GM23248 (cell line): ENCODE measurements at regions not wholly inside any gene's neighbourhood (a gene's known extent, or its start where the extent isn't known, plus 50 kb on each side); places are given as distances from the start of the nearest gene placed in this dataset.
"Not testable (repeated sequence)": the region's sequence is repeated elsewhere in the genome, so short reads cannot be mapped to it uniquely, and the experiment has no call there.

Experiments used
- DNase-seq: peaks from one replicate; pipeline ENCODE4 v3.0.0-alpha.2; 2015
- H2AFZ ChIP-seq: fragments of 200-600 bp; sonication (generic); 2 replicates; pipeline ENCODE4 v1.6.1; 2016; ENCODE audit warnings: antibody characterized with exemption
- H3F3A ChIP-seq: fragments of 200-600 bp; sonication (generic); 2 replicates; pipeline ENCODE4 v1.6.1; 2016; ENCODE audit warnings: mild to moderate bottlenecking, antibody characterized with exemption, mixed run types; ENCODE audit not compliant: insufficient read depth
- H3K27ac ChIP-seq: fragments of 200-600 bp; sonication (generic); 2 replicates; pipeline ENCODE4 v1.5.1; 2016; ENCODE audit warnings: mild to moderate bottlenecking
- H3K27me3 ChIP-seq: fragments of 200-600 bp; sonication (generic); replicated peaks from 2 replicates; pipeline ENCODE4 v1.6.1; 2016; ENCODE audit warnings: mild to moderate bottlenecking; ENCODE audit not compliant: insufficient read depth
- H3K36me3 ChIP-seq: fragments of 200-600 bp; sonication (generic); 2 replicates; pipeline ENCODE4 v1.6.1; 2016; ENCODE audit warnings: low read depth, mild to moderate bottlenecking
- H3K4me1 ChIP-seq: fragments of 200-600 bp; sonication (generic); 2 replicates; pipeline ENCODE4 v1.6.1; 2016; ENCODE audit warnings: mild to moderate bottlenecking; ENCODE audit not compliant: insufficient read depth
- H3K4me2 ChIP-seq: fragments of 200-600 bp; sonication (generic); one replicate; pipeline ENCODE4 v1.6.1; 2016; ENCODE audit warnings: mild to moderate bottlenecking; ENCODE audit not compliant: unreplicated experiment
- H3K4me3 ChIP-seq: fragments of 200-600 bp; sonication (generic); 2 replicates; pipeline ENCODE4 v1.5.1; 2016; ENCODE audit warnings: mild to moderate bottlenecking
- H3K79me2 ChIP-seq: fragments of 200-600 bp; sonication (generic); 2 replicates; pipeline ENCODE4 v1.6.1; 2016; ENCODE audit warnings: mild to moderate bottlenecking; ENCODE audit not compliant: insufficient read depth
- H3K9ac ChIP-seq: fragments of 200-600 bp; sonication (generic); 2 replicates; pipeline ENCODE4 v1.6.1; 2016; ENCODE audit warnings: mild to moderate bottlenecking
- H3K9me2 ChIP-seq: fragments of 200-600 bp; sonication (generic); 2 replicates; pipeline ENCODE4 v1.6.1; 2016; ENCODE audit warnings: mixed run types, mild to moderate bottlenecking, moderate library complexity; ENCODE audit not compliant: insufficient read depth
- H3K9me3 ChIP-seq: fragments of 200-600 bp; sonication (generic); one replicate; pipeline ENCODE4 v1.6.1; 2017; ENCODE audit warnings: low read depth
- H4K20me1 ChIP-seq: fragments of 200-600 bp; sonication (generic); 2 replicates; pipeline ENCODE4 v1.6.0; 2016; ENCODE audit not compliant: insufficient read depth
- EZH2 ChIP-seq: fragments of 200-600 bp; sonication (generic); IDR thresholded peaks from 2 replicates; pipeline ENCODE4 v1.6.1; 2018; ENCODE audit warnings: antibody characterized with exemption, mild to moderate bottlenecking; ENCODE audit not compliant: insufficient read depth, poor library complexity, severe bottlenecking
- EZH2phosphoT487 ChIP-seq: fragments of 200-600 bp; sonication (generic); IDR thresholded peaks from 2 replicates; pipeline ENCODE4 v1.6.1; 2018; ENCODE audit warnings: antibody characterized with exemption, moderate library complexity, mild to moderate bottlenecking, low read depth; ENCODE audit not compliant: insufficient read depth
- WGBS, 2 experiments: methylation state at CpG; one replicate each; pipeline ENCODE4 v1.1.6; 2015 to 2017; ENCODE audit warnings: low lambda C conversion rate in 2 of 2, low coverage in 1 of 2; ENCODE audit errors: missing lambda C conversion rate in 2 of 2; 5-methylcytosine and 5-hydroxymethylcytosine counted together
- in situ Hi-C: fragments of 300-500 bp; cut with MboI; formaldehyde crosslinking; loops from 2 replicates; pipeline ENCODE4 v1.15.0; 2020

DNA sequence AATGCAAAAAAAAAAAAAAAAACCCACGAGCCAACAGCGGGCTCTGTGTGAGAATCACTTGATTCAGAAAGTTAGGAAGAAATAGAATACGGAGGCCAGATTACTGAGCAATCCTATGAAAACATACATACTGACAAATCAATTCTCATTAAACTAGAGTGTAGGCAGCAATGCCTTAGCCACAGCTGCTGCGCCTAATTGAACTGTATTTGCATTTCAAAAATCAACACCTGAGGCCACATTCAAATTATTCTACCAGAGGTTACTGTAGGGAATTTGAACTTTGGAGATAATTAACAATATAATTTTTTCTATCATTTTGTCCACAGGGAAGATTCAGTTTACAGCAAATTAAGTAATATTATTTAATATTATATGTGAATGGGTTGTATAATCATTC, 138.4 kb upstream of the PLD5 start:
- no peaks in the 10 kb centered on the region for H3K79me2 ChIP-seq
- no peak overlapping the region for H3K4me3 ChIP-seq
- H3K4me2 ChIP-seq: no peak overlapping the region
- DNase-seq: no peak
- H3K4me1 ChIP-seq: no peaks in the 10 kb centered on the region
- no peak overlapping the region for H2AFZ ChIP-seq
- H4K20me1 ChIP-seq: no peaks in the 10 kb centered on the region
- H3K36me3 ChIP-seq: no peaks in the 10 kb centered on the region
- H3K9me2 ChIP-seq: no peaks in the 10 kb centered on the region
- H3K9ac ChIP-seq: no peak overlapping the region
- no peak overlapping the region for H3K27ac ChIP-seq
- in situ Hi-C loops: no loop called here
- TF ChIP-seq EZH2 (no peak), EZH2phosphoT487 (no peak)
- H3K27me3 ChIP-seq: no peaks in the 10 kb centered on the region
- WGBS, 2 experiments: 47 to 48% methylated on average over 4 of the region's 4 CpGs
- H3F3A ChIP-seq: no peaks in the 10 kb centered on the region
- H3K9me3 ChIP-seq: no peaks in the 10 kb centered on the region

DNA sequence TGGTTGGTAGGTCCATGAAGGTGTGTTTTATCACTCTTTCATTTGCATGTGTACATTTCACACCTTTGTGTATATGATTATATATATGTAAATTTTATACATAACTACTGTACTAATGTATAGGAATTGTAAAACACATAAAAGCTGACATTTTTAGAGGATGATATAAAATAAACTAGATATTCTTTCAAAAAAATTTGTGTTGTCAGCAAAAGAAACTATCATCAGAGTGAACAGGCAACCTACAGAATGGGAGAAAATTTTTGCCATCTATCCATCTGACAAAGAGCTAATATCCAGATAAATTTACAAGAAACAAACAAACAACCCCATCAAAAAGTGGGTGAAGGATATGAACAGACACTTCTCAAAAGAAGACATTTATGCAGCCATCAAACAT, 129.3 kb upstream of the PLD5 start:
- H3F3A ChIP-seq, DNase-seq, H3K9me3 ChIP-seq, H3K79me2 ChIP-seq, H3K9ac ChIP-seq, H3K4me1 ChIP-seq, H3K4me3 ChIP-seq, H3K4me2 ChIP-seq, H2AFZ ChIP-seq, H3K27me3 ChIP-seq, in situ Hi-C loops, H3K27ac ChIP-seq, H3K36me3 ChIP-seq, H3K9me2 ChIP-seq, H4K20me1 ChIP-seq: not testable (repeated sequence)

DNA sequence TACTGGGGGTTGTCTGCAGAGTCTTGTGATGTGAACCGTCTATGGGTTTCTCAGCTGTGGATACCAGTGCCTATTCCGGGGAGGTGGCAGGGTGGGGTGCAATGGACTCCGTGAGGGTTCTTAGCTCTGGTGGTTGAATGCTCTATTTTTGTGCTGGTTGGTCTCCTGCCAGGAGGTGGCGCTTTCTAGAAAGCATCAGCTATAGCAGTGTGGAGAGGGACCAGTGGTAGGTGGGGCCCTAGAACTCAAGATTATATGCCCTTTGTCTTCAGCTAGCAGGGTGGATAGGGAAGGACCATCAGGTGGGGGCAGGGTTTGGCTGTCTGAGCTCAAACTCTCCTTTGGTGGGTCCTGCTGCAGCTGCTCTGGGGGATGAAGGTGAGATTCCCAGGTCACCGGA, 127.3 kb upstream of the PLD5 start:
- no peak overlapping the region for H3K9ac ChIP-seq
- DNase-seq: no peak
- WGBS, 2 experiments: 27% methylated on average over 5 of the region's 5 CpGs
- no peaks in the 10 kb centered on the region for H3K79me2 ChIP-seq
- H3K9me3 ChIP-seq: no peaks in the 10 kb centered on the region
- TF ChIP-seq EZH2phosphoT487: no peak
- TF ChIP-seq EZH2: no peak
- H3K27ac ChIP-seq: no peak overlapping the region
- H3K4me2 ChIP-seq: no peak overlapping the region
- in situ Hi-C loops: no loop called here
- H3K4me1 ChIP-seq: no peaks in the 10 kb centered on the region
- H4K20me1 ChIP-seq: no peaks in the 10 kb centered on the region
- no peaks in the 10 kb centered on the region for H3F3A ChIP-seq
- H2AFZ ChIP-seq: no peak overlapping the region
- no peak overlapping the region for H3K4me3 ChIP-seq
- H3K27me3 ChIP-seq: no peaks in the 10 kb centered on the region
- no peaks in the 10 kb centered on the region for H3K9me2 ChIP-seq
- no peaks in the 10 kb centered on the region for H3K36me3 ChIP-seq

DNA sequence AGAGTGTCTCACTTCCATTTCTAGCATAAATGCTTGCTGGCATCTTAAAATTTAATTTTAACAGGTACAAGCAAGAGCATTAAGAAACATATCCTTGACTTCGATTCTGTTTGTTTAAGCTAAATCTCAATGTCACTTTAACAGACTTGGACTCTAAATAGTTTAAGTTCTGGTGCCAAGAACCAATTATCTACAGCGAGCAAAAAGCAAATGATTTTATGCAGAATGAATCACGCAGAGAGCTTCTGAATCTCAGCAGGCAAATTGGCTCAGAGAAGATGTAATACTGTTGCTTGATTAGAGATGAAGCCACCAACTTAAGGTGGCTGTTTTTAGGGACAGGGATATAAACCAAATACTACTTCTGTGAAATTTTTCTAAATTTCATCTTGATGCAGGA, 117.0 kb upstream of the PLD5 start:
- no peak overlapping the region for H3K27ac ChIP-seq
- in situ Hi-C loops: no loop called here
- H3K4me1 ChIP-seq: no peaks in the 10 kb centered on the region
- no peak overlapping the region for H3K9ac ChIP-seq
- DNase-seq: no peak
- H3K79me2 ChIP-seq: no peaks in the 10 kb centered on the region
- no peaks in the 10 kb centered on the region for H4K20me1 ChIP-seq
- H3F3A ChIP-seq: no peaks in the 10 kb centered on the region
- no peaks in the 10 kb centered on the region for H3K9me2 ChIP-seq
- TF ChIP-seq EZH2phosphoT487: no peak
- TF ChIP-seq EZH2: no peak
- no peak overlapping the region for H2AFZ ChIP-seq
- no peaks in the 10 kb centered on the region for H3K36me3 ChIP-seq
- H3K4me2 ChIP-seq: no peak overlapping the region
- WGBS, 2 experiments: 8 to 9% methylated on average over 3 of the region's 3 CpGs
- no peak overlapping the region for H3K4me3 ChIP-seq
- no peaks in the 10 kb centered on the region for H3K9me3 ChIP-seq
- no peaks in the 10 kb centered on the region for H3K27me3 ChIP-seq

DNA sequence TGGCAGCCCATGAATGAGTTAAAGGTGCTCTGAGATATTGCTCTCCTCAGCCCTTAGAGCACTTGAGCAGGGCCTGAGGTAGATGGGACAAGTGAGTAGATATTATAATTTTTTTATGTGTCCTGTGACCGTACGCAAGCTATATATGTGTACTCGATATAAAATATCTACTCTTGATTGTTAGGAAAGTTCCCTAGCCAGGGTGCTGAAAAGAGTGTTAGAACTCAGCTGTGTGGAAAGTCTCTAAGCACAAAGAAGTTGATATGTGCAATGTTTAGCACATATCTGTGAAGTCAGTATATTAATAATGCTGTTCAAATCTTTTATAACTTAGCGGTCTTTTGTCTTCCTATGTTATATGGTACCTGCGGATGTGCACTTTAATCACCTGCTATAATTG, 114.6 kb upstream of the PLD5 start:
- Histone ChIP-seq H3K4me3 (no peak overlapping the region), H3K9me3 (no peaks in the 10 kb centered on the region), H3K27me3 (no peaks in the 10 kb centered on the region), H2AFZ (no peak overlapping the region), H3K4me2 (no peak overlapping the region), H3K36me3 (no peaks in the 10 kb centered on the region), H3K9ac (no peak overlapping the region), H3F3A (no peaks in the 10 kb centered on the region), H3K27ac (no peak overlapping the region), H3K79me2 (no peaks in the 10 kb centered on the region), H3K9me2 (no peaks in the 10 kb centered on the region), H3K4me1 (no peaks in the 10 kb centered on the region), H4K20me1 (no peaks in the 10 kb centered on the region)
- DNase-seq: no peak
- no peak for TF ChIP-seq EZH2phosphoT487
- TF ChIP-seq EZH2: no peak
- WGBS, 2 experiments: 32 to 33% methylated on average over 5 of the region's 5 CpGs
- in situ Hi-C loops: no loop called here
